IMR-90 (cell line): ENCODE measurements at regions not wholly inside any gene's neighbourhood (a gene's known extent, or its start where the extent isn't known, plus 50 kb on each side); places are given as distances from the start of the nearest gene placed in this dataset.

Experiments used
- ATAC-seq: fragments of 200-7000 bp; cut with Tn5 transposase; 2 replicates; pipeline ENCODE4 v1.9.1; 2020; ENCODE audit warnings: low read depth, mild to moderate bottlenecking, moderate library complexity
- BruUV-seq: library from RNA; stranded (reverse); fragments of 400-500 nt; replicated peaks from 2 replicates; lab custom pipeline; 2021; lab: Mats Ljungman, UMichigan
- CTCF ChIA-PET: fragments of 300-600 bp; formaldehyde crosslinking; extraction: SDS; loops from one replicate; lab custom pipeline; 2021; ENCODE audit warnings: antibody characterized with exemption; lab: Yijun Ruan, JAX
- POLR2A ChIA-PET: fragments of 300-600 bp; sonication (Branson Sonifier 250); formaldehyde crosslinking; loops from one replicate; lab custom pipeline; 2022; ENCODE audit warnings: antibody characterized with exemption; ENCODE audit not compliant: unreplicated experiment; lab: Charles Lee
- DNase-seq: peaks from one replicate; pipeline ENCODE4 v3.0.0; 2013
- H2AFZ ChIP-seq: replicated peaks from 2 replicates; pipeline ENCODE3; 2013; ENCODE audit warnings: low read length, mild to moderate bottlenecking; ENCODE audit not compliant: poor library complexity
- H2AK5ac ChIP-seq: 2 replicates; pipeline ENCODE4 v1.6.1; 2013; ENCODE audit warnings: low read depth, low read length, inconsistent platforms
- H2AK9ac ChIP-seq: replicated peaks from 2 replicates; pipeline ENCODE3; 2013; ENCODE audit warnings: mild to moderate bottlenecking, low read depth, low read length, moderate library complexity; ENCODE audit not compliant: poor library complexity
- H2BK120ac ChIP-seq: 2 replicates; pipeline ENCODE4 v1.6.1; 2013; ENCODE audit warnings: low read depth, low read length, inconsistent platforms
- H2BK15ac ChIP-seq: 3 replicates; pipeline ENCODE4 v1.6.1; 2013; ENCODE audit warnings: low read depth, low read length, inconsistent platforms
- H2BK20ac ChIP-seq: 2 replicates; pipeline ENCODE4 v1.6.1; 2013; ENCODE audit warnings: low read depth, mild to moderate bottlenecking, inconsistent platforms, low read length, moderate library complexity
- H2BK5ac ChIP-seq: 2 replicates; pipeline ENCODE4 v1.6.1; 2013; ENCODE audit warnings: mild to moderate bottlenecking, low read depth, low read length, inconsistent platforms; ENCODE audit not compliant: poor library complexity, severe bottlenecking
- H3K14ac ChIP-seq: replicated peaks from 2 replicates; pipeline ENCODE4 v1.6.1; 2013; ENCODE audit warnings: low read depth, low read length, inconsistent platforms
- H3K18ac ChIP-seq: 2 replicates; pipeline ENCODE4 v1.6.1; 2013; ENCODE audit warnings: low read depth, low read length, control low read depth
- H3K23ac ChIP-seq: 2 replicates; pipeline ENCODE4 v1.6.1; 2013; ENCODE audit warnings: low read depth, low read length, inconsistent platforms
- H3K27ac ChIP-seq: 2 replicates; pipeline ENCODE4 v1.5.1; 2013; ENCODE audit warnings: mild to moderate bottlenecking, control low read depth, low read length; ENCODE audit not compliant: insufficient read depth
- H3K27me3 ChIP-seq: 2 replicates; pipeline ENCODE4 v1.6.1; 2013; ENCODE audit warnings: low read length; ENCODE audit not compliant: control insufficient read depth, insufficient read depth
- H3K36me3 ChIP-seq: 2 replicates; pipeline ENCODE4 v1.6.1; 2013; ENCODE audit warnings: low read length, mixed read lengths; ENCODE audit not compliant: control insufficient read depth, insufficient read depth
- H3K4ac ChIP-seq: 2 replicates; pipeline ENCODE4 v1.6.1; 2013; ENCODE audit warnings: low read depth, low read length, inconsistent platforms
- H3K4me1 ChIP-seq: 2 replicates; pipeline ENCODE4 v1.6.1; 2013; ENCODE audit warnings: low read length, mixed read lengths; ENCODE audit not compliant: control insufficient read depth, insufficient read depth
- H3K4me2 ChIP-seq: 2 replicates; pipeline ENCODE4 v1.6.1; 2013; ENCODE audit warnings: low read depth, mild to moderate bottlenecking, control low read depth, low read length, moderate library complexity
- H3K4me3 ChIP-seq: 2 replicates; pipeline ENCODE4 v1.5.1; 2013; ENCODE audit warnings: low read depth, mild to moderate bottlenecking, control low read depth, low read length, moderate library complexity; ENCODE audit not compliant: insufficient read depth
- H3K56ac ChIP-seq: 2 replicates; pipeline ENCODE4 v1.6.1; 2013; ENCODE audit warnings: low read length, inconsistent platforms; ENCODE audit not compliant: insufficient read depth; ENCODE audit errors: extremely low read depth
- H3K79me1 ChIP-seq, 2 experiments: 2 replicates each; pipeline ENCODE4 v1.6.1; 2013; ENCODE audit warnings: low read length in 2 of 2, inconsistent platforms in 1 of 2, low read depth in 1 of 2
- H3K9ac ChIP-seq: 2 replicates; pipeline ENCODE4 v1.6.1; 2013; ENCODE audit warnings: low read depth, low read length, control low read depth
- H3K9me1 ChIP-seq: 2 replicates; pipeline ENCODE4 v1.6.1; 2013; ENCODE audit warnings: low read length, inconsistent platforms; ENCODE audit not compliant: insufficient read depth
- H3K9me3 ChIP-seq: 2 replicates; pipeline ENCODE4 v1.6.1; 2013; ENCODE audit warnings: low read length; ENCODE audit not compliant: control insufficient read depth, insufficient read depth
- H4K20me1 ChIP-seq: 2 replicates; pipeline ENCODE4 v1.6.1; 2013; ENCODE audit warnings: low read length, inconsistent platforms; ENCODE audit not compliant: insufficient read depth
- H4K5ac ChIP-seq: 2 replicates; pipeline ENCODE4 v1.6.1; 2013; ENCODE audit warnings: mild to moderate bottlenecking, low read depth, low read length, control low read depth
- H4K8ac ChIP-seq, 2 experiments: 2 replicates each; pipeline ENCODE4 v1.6.1; 2013; ENCODE audit warnings: low read depth in 2 of 2, low read length in 2 of 2, control low read depth in 1 of 2, inconsistent platforms in 1 of 2
- H4K91ac ChIP-seq: 2 replicates; pipeline ENCODE4 v1.6.1; 2013; ENCODE audit warnings: low read depth, low read length, inconsistent platforms; ENCODE audit not compliant: insufficient read depth
- BHLHE40 ChIP-seq: fragments of 150-350 bp; IDR thresholded peaks from 2 replicates; pipeline ENCODE4 v1.6.1; 2016; ENCODE audit warnings: mild to moderate bottlenecking, low read depth, low read length
- CEBPB ChIP-seq: IDR thresholded peaks from 2 replicates; pipeline ENCODE4 v1.6.1; 2012; ENCODE audit warnings: low read depth, low read length, improper control_type of control experiment
- CHD1 ChIP-seq: IDR thresholded peaks from 2 replicates; pipeline ENCODE4 v1.6.1; 2012; ENCODE audit warnings: low read depth, low read length, improper control_type of control experiment
- FOS ChIP-seq: fragments of 150-350 bp; IDR thresholded peaks from 2 replicates; pipeline ENCODE4 v1.6.1; 2016; ENCODE audit warnings: low read depth, low read length
- MAFK ChIP-seq: IDR thresholded peaks from 2 replicates; pipeline ENCODE4 v1.6.1; 2012; ENCODE audit warnings: low read depth, low read length, improper control_type of control experiment
- MAZ ChIP-seq: IDR thresholded peaks from 2 replicates; pipeline ENCODE4 v1.6.1; 2012; ENCODE audit warnings: low read depth, mild to moderate bottlenecking, low read length, improper control_type of control experiment, moderate library complexity, borderline replicate concordance
- MXI1 ChIP-seq: IDR thresholded peaks from 2 replicates; pipeline ENCODE4 v1.6.1; 2012; ENCODE audit warnings: low read depth, mild to moderate bottlenecking, low read length, moderate library complexity, borderline replicate concordance
- NFE2L2 ChIP-seq: fragments of 150-350 bp; IDR thresholded peaks from 2 replicates; pipeline ENCODE4 v1.6.1; 2016; ENCODE audit warnings: low read depth, mild to moderate bottlenecking, low read length
- POLR2A ChIP-seq: IDR thresholded peaks from 2 replicates; pipeline ENCODE4 v1.6.1; 2012; ENCODE audit warnings: mild to moderate bottlenecking, low read depth, low read length
- RAD21 ChIP-seq: IDR thresholded peaks from 2 replicates; pipeline ENCODE4 v1.6.1; 2012; ENCODE audit warnings: low read length, improper control_type of control experiment
- RCOR1 ChIP-seq: IDR thresholded peaks from 2 replicates; pipeline ENCODE4 v1.6.1; 2012; ENCODE audit warnings: mild to moderate bottlenecking, low read length, improper control_type of control experiment; ENCODE audit not compliant: insufficient replicate concordance
- RFX5 ChIP-seq: IDR thresholded peaks from 2 replicates; pipeline ENCODE4 v1.8.0; 2012; ENCODE audit warnings: low read depth, mild to moderate bottlenecking, low read length, moderate library complexity
- SMC3 ChIP-seq: fragments of 150-350 bp; IDR thresholded peaks from 2 replicates; pipeline ENCODE4 v1.6.1; 2016; ENCODE audit warnings: low read depth, mild to moderate bottlenecking, antibody characterized with exemption, low read length, moderate library complexity
- USF2 ChIP-seq: fragments of 150-350 bp; IDR thresholded peaks from 2 replicates; pipeline ENCODE4 v1.6.1; 2017; ENCODE audit warnings: mild to moderate bottlenecking, antibody characterized with exemption, low read length, low read depth
- WGBS, 2 experiments: methylation state at CpG; one replicate each; pipeline versions ENCODE4 v1.1.5 to v1.1.7; 2013; ENCODE audit warnings: missing lambda C conversion rate in 2 of 2; ENCODE audit not compliant: insufficient read length in 1 of 2; ENCODE audit errors: extremely low coverage in 2 of 2; 5-methylcytosine and 5-hydroxymethylcytosine counted together
- dilution Hi-C: fragments of 300-500 bp; cut with HindIII; formaldehyde crosslinking; loops from one replicate; pipeline ENCODE4 v1.14.3; 2018; ENCODE audit warnings: low sequenced_read_pairs; ENCODE audit not compliant: unreplicated experiment
- in situ Hi-C: fragments of 300-500 bp; cut with MboI; formaldehyde crosslinking; loops from 3 replicates; pipeline ENCODE4 v1.14.3; 2019; ENCODE audit warnings: low sequenced_read_pairs, inconsistent platforms, mixed read lengths
- intact Hi-C: fragments of 100-400 bp; cut with micrococcal nuclease; formaldehyde crosslinking; loops from 2 replicates; pipeline ENCODE4 v1.10.0; 2022
- TF ChIP-seq, protein P1 (sequence below): conservative IDR thresholded peaks from 2 replicates; pipeline ENCODE4 v1.5.1; 2012; ENCODE audit warnings: mild to moderate bottlenecking, low read depth, low read length, improper control_type of control experiment
- TF ChIP-seq, protein P2 (sequence below): fragments of 150-350 bp; IDR thresholded peaks from 2 replicates; pipeline ENCODE4 v1.6.1; 2016; ENCODE audit warnings: low read depth, mild to moderate bottlenecking, low read length, moderate library complexity, borderline replicate concordance

GRCh38 chr11:114845766-114846415 is 167.6 kb downstream of the NXPE2 start:
- H3K4me1 ChIP-seq, result no peaks in the 10 kb centered on the region
- no peak overlapping the region for H2AK9ac ChIP-seq
- H3K27ac ChIP-seq, result no peak overlapping the region
- H4K20me1 ChIP-seq, result no peaks in the 10 kb centered on the region
- H2BK20ac ChIP-seq, result no peak overlapping the region
- no peak overlapping the region for H2BK15ac ChIP-seq
- H3K4ac ChIP-seq, result no peak overlapping the region
- no peak overlapping the region for H2AFZ ChIP-seq
- no peak overlapping the region for H3K18ac ChIP-seq
- no peak for ATAC-seq
- H3K9me1 ChIP-seq, result no peaks in the 10 kb centered on the region
- no peak overlapping the region for H3K4me2 ChIP-seq
- no peak overlapping the region for H2AK5ac ChIP-seq
- no peak overlapping the region for H2BK120ac ChIP-seq
- H4K8ac ChIP-seq, result no peak overlapping the region
- no peak for DNase-seq
- H4K5ac ChIP-seq, result no peak overlapping the region
- 0% methylated on average over 2 of the region's 4 CpGs; no CpG with 5 or more reads in 1 of the 2 experiments for WGBS, 2 experiments
- BruUV-seq, result no TSS peak
- peaks cover 3% of the 10 kb centered on the region for H3K9me3 ChIP-seq
- no peak overlapping the region for H3K4me3 ChIP-seq
- dilution Hi-C loops (no loop called here), intact Hi-C loops (no loop called here), in situ Hi-C loops (no loop called here)
- H3K56ac ChIP-seq, result no peak overlapping the region
- no peak overlapping the region for H2BK5ac ChIP-seq
- H3K79me1 ChIP-seq, result no peaks in the 10 kb centered on the region
- no peak overlapping the region for H3K23ac ChIP-seq
- no peaks in the 10 kb centered on the region for H3K27me3 ChIP-seq
- no peak overlapping the region for H3K9ac ChIP-seq
- CTCF ChIA-PET, result no interaction called here
- POLR2A ChIA-PET, result no interaction called here
- no peaks in the 10 kb centered on the region for H3K36me3 ChIP-seq
- H4K91ac ChIP-seq, result no peak overlapping the region
- TF ChIP-seq RFX5 (no peak), FOS (no peak), MAZ (no peak), MXI1 (no peak), CEBPB (no peak), CHD1 (no peak), MAFK (no peak), SMC3 (no peak), USF2 (no peak), RAD21 (no peak), POLR2A (no peak), BHLHE40 (no peak), NFE2L2 (no peak), RCOR1 (no peak)
- TF ChIP-seq, protein P1, sequence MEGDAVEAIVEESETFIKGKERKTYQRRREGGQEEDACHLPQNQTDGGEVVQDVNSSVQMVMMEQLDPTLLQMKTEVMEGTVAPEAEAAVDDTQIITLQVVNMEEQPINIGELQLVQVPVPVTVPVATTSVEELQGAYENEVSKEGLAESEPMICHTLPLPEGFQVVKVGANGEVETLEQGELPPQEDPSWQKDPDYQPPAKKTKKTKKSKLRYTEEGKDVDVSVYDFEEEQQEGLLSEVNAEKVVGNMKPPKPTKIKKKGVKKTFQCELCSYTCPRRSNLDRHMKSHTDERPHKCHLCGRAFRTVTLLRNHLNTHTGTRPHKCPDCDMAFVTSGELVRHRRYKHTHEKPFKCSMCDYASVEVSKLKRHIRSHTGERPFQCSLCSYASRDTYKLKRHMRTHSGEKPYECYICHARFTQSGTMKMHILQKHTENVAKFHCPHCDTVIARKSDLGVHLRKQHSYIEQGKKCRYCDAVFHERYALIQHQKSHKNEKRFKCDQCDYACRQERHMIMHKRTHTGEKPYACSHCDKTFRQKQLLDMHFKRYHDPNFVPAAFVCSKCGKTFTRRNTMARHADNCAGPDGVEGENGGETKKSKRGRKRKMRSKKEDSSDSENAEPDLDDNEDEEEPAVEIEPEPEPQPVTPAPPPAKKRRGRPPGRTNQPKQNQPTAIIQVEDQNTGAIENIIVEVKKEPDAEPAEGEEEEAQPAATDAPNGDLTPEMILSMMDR, result no peak
- TF ChIP-seq, protein P2, sequence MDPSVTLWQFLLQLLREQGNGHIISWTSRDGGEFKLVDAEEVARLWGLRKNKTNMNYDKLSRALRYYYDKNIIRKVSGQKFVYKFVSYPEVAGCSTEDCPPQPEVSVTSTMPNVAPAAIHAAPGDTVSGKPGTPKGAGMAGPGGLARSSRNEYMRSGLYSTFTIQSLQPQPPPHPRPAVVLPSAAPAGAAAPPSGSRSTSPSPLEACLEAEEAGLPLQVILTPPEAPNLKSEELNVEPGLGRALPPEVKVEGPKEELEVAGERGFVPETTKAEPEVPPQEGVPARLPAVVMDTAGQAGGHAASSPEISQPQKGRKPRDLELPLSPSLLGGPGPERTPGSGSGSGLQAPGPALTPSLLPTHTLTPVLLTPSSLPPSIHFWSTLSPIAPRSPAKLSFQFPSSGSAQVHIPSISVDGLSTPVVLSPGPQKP, result no peak
- H3K14ac ChIP-seq, result no peak overlapping the region
